ENCODE measurements at regions not wholly inside any gene's neighbourhood (a gene's known extent, or its start where the extent isn't known, plus 50 kb on each side); places are given as distances from the start of the nearest gene placed in this dataset.

GRCh38 chr6:170205534-170206316, 85.2 kb downstream of the DLL1 start:
- H3K27ac ChIP-seq (ENCODE audit: low read depth, low read length, severe bottlenecking) = no peak overlapping the region
- peaks cover 4% of the 10 kb centered on the region for H3K4me1 ChIP-seq (ENCODE audit: control insufficient read depth, insufficient read depth, low read length, poor library complexity, severe bottlenecking)
- WGBS, 2 experiments (ENCODE audit: insufficient coverage in 2 of 2) = 87 to 88% methylated on average over 14 of the region's 14 CpGs
- H3K4me3 ChIP-seq (ENCODE audit: extremely low read depth, insufficient read depth, low read length, poor library complexity, severe bottlenecking) = no peak overlapping the region
- H3K36me3 ChIP-seq (ENCODE audit: control insufficient read depth, insufficient read depth, low read length) = no peaks in the 10 kb centered on the region
- no peaks in the 10 kb centered on the region for H3K9me3 ChIP-seq (ENCODE audit: control insufficient read depth, low read length)

GRCh38 chr6:170205126-170205525, 85.8 kb downstream of the DLL1 start:
- Histone ChIP-seq H3K27ac (ENCODE audit: low read depth, low read length, severe bottlenecking) (no peak overlapping the region), H3K36me3 (ENCODE audit: control insufficient read depth, insufficient read depth, low read length) (no peaks in the 10 kb centered on the region), H3K9me3 (ENCODE audit: control insufficient read depth, low read length) (no peaks in the 10 kb centered on the region), H3K4me3 (ENCODE audit: extremely low read depth, insufficient read depth, low read length, poor library complexity, severe bottlenecking) (no peak overlapping the region), H3K4me1 (ENCODE audit: control insufficient read depth, insufficient read depth, low read length, poor library complexity, severe bottlenecking) (peaks cover 4% of the 10 kb centered on the region)
- WGBS, 2 experiments (ENCODE audit: insufficient coverage in 2 of 2) = 90% methylated on average over 2 of the region's 6 CpGs; no CpG with 5 or more reads in 1 of the 2 experiments

- no peak overlapping the region for H3K27ac ChIP-seq (ENCODE audit: low read depth, low read length, severe bottlenecking)
- H3K4me3 ChIP-seq (ENCODE audit: extremely low read depth, insufficient read depth, low read length, poor library complexity, severe bottlenecking) = no peak overlapping the region
- H3K4me1 ChIP-seq (ENCODE audit: control insufficient read depth, insufficient read depth, low read length, poor library complexity, severe bottlenecking) = peaks cover 4% of the 10 kb centered on the region
- 96 to 100% methylated on average over 3 to 4 of the region's 6 CpGs for WGBS, 2 experiments (ENCODE audit: insufficient coverage in 2 of 2)
- no peaks in the 10 kb centered on the region for H3K9me3 ChIP-seq (ENCODE audit: control insufficient read depth, low read length)
- no peaks in the 10 kb centered on the region for H3K36me3 ChIP-seq (ENCODE audit: control insufficient read depth, insufficient read depth, low read length)
Measured at GRCh38 chr6:170203212-170203611, 87.7 kb downstream of the DLL1 start.

GRCh38 chr6:170202416-170203135, 88.3 kb downstream of the DLL1 start:
- WGBS, 2 experiments (ENCODE audit: insufficient coverage in 2 of 2) = 88 to 89% methylated on average over 12 to 13 of the region's 13 CpGs
- Histone ChIP-seq H3K4me1 (ENCODE audit: control insufficient read depth, insufficient read depth, low read length, poor library complexity, severe bottlenecking) (no peaks in the 10 kb centered on the region), H3K4me3 (ENCODE audit: extremely low read depth, insufficient read depth, low read length, poor library complexity, severe bottlenecking) (no peak overlapping the region), H3K36me3 (ENCODE audit: control insufficient read depth, insufficient read depth, low read length) (no peaks in the 10 kb centered on the region), H3K9me3 (ENCODE audit: control insufficient read depth, low read length) (no peaks in the 10 kb centered on the region), H3K27ac (ENCODE audit: low read depth, low read length, severe bottlenecking) (no peak overlapping the region)

- Histone ChIP-seq H3K27ac (ENCODE audit: low read depth, low read length, severe bottlenecking) (no peak overlapping the region), H3K4me3 (ENCODE audit: extremely low read depth, insufficient read depth, low read length, poor library complexity, severe bottlenecking) (no peak overlapping the region), H3K36me3 (ENCODE audit: control insufficient read depth, insufficient read depth, low read length) (no peaks in the 10 kb centered on the region), H3K9me3 (ENCODE audit: control insufficient read depth, low read length) (no peaks in the 10 kb centered on the region), H3K4me1 (ENCODE audit: control insufficient read depth, insufficient read depth, low read length, poor library complexity, severe bottlenecking) (no peaks in the 10 kb centered on the region)
- 88 to 100% methylated on average over 3 to 7 of the region's 8 CpGs for WGBS, 2 experiments (ENCODE audit: insufficient coverage in 2 of 2)
Measured at GRCh38 chr6:170201361-170201760, 89.5 kb downstream of the DLL1 start.

GRCh38 chr6:170200458-170200891, 90.4 kb downstream of the DLL1 start:
- no peak overlapping the region for H3K27ac ChIP-seq (ENCODE audit: low read depth, low read length, severe bottlenecking)
- H3K4me3 ChIP-seq (ENCODE audit: extremely low read depth, insufficient read depth, low read length, poor library complexity, severe bottlenecking) = no peak overlapping the region
- H3K9me3 ChIP-seq (ENCODE audit: control insufficient read depth, low read length) = peaks cover 6% of the 10 kb centered on the region
- H3K4me1 ChIP-seq (ENCODE audit: control insufficient read depth, insufficient read depth, low read length, poor library complexity, severe bottlenecking) = no peaks in the 10 kb centered on the region
- H3K36me3 ChIP-seq (ENCODE audit: control insufficient read depth, insufficient read depth, low read length) = no peaks in the 10 kb centered on the region
- 92 to 96% methylated on average over 7 of the region's 9 CpGs for WGBS, 2 experiments (ENCODE audit: insufficient coverage in 2 of 2)

GRCh38 chr6:170199716-170200115, 91.2 kb downstream of the DLL1 start:
- WGBS, 2 experiments (ENCODE audit: insufficient coverage in 2 of 2) = 91 to 93% methylated on average over 4 of the region's 6 CpGs
- Histone ChIP-seq H3K9me3 (ENCODE audit: control insufficient read depth, low read length) (peaks cover 10% of the 10 kb centered on the region), H3K4me1 (ENCODE audit: control insufficient read depth, insufficient read depth, low read length, poor library complexity, severe bottlenecking) (no peaks in the 10 kb centered on the region), H3K36me3 (ENCODE audit: control insufficient read depth, insufficient read depth, low read length) (no peaks in the 10 kb centered on the region), H3K4me3 (ENCODE audit: extremely low read depth, insufficient read depth, low read length, poor library complexity, severe bottlenecking) (no peak overlapping the region), H3K27ac (ENCODE audit: low read depth, low read length, severe bottlenecking) (no peak overlapping the region)

GRCh38 chr6:170198298-170198697, 92.6 kb downstream of the DLL1 start:
- no peak overlapping the region for H3K27ac ChIP-seq (ENCODE audit: low read depth, low read length, severe bottlenecking)
- no CpG with 5 or more reads among the region's 2 CpGs for WGBS, 2 experiments (ENCODE audit: insufficient coverage in 2 of 2)
- H3K9me3 ChIP-seq (ENCODE audit: control insufficient read depth, low read length) = peaks cover 10% of the 10 kb centered on the region
- no peaks in the 10 kb centered on the region for H3K4me1 ChIP-seq (ENCODE audit: control insufficient read depth, insufficient read depth, low read length, poor library complexity, severe bottlenecking)
- no peaks in the 10 kb centered on the region for H3K36me3 ChIP-seq (ENCODE audit: control insufficient read depth, insufficient read depth, low read length)
- no peak overlapping the region for H3K4me3 ChIP-seq (ENCODE audit: extremely low read depth, insufficient read depth, low read length, poor library complexity, severe bottlenecking)

GRCh38 chr6:170193326-170193821, 97.5 kb downstream of the DLL1 start:
- 86 to 91% methylated on average over 8 to 10 of the region's 13 CpGs for WGBS, 2 experiments (ENCODE audit: insufficient coverage in 2 of 2)
- H3K27ac ChIP-seq (ENCODE audit: low read depth, low read length, severe bottlenecking) = no peak overlapping the region

GRCh38 chr6:170192905-170193304, 98.0 kb downstream of the DLL1 start:
- Histone ChIP-seq H3K4me3 (ENCODE audit: extremely low read depth, insufficient read depth, low read length, poor library complexity, severe bottlenecking) (no peak overlapping the region), H3K36me3 (ENCODE audit: control insufficient read depth, insufficient read depth, low read length) (no peaks in the 10 kb centered on the region), H3K27ac (ENCODE audit: low read depth, low read length, severe bottlenecking) (no peak overlapping the region), H3K4me1 (ENCODE audit: control insufficient read depth, insufficient read depth, low read length, poor library complexity, severe bottlenecking) (no peaks in the 10 kb centered on the region), H3K9me3 (ENCODE audit: control insufficient read depth, low read length) (peaks cover 10% of the 10 kb centered on the region)
- WGBS, 2 experiments (ENCODE audit: insufficient coverage in 2 of 2) = 94 to 100% methylated on average over 2 of the region's 5 CpGs

More at GRCh38 chr6:170193326-170193821, 97.5 kb downstream of the DLL1 start:
- Histone ChIP-seq H3K4me1 (ENCODE audit: control insufficient read depth, insufficient read depth, low read length, poor library complexity, severe bottlenecking) (no peaks in the 10 kb centered on the region), H3K9me3 (ENCODE audit: control insufficient read depth, low read length) (peaks cover 10% of the 10 kb centered on the region), H3K4me3 (ENCODE audit: extremely low read depth, insufficient read depth, low read length, poor library complexity, severe bottlenecking) (no peak overlapping the region), H3K36me3 (ENCODE audit: control insufficient read depth, insufficient read depth, low read length) (no peaks in the 10 kb centered on the region)

Measured in mesodermal cell (in vitro differentiated cells).